HK-2 (cell line): ENCODE measurements at regions not wholly inside any gene's neighbourhood (a gene's known extent, or its start where the extent isn't known, plus 50 kb on each side); places are given as distances from the start of the nearest gene placed in this dataset.

Experiments
- DNase-seq: peaks from one replicate; pipeline ENCODE4 v3.0.0-alpha.2; 2018; ENCODE audit not compliant: unreplicated experiment

GRCh38 chr4:151606061-151606460, 154.7 kb downstream of the GATB start:
- DNase-seq = no peak

- DNase-seq = no peak
Measured at GRCh38 chr4:151610229-151610628, 150.6 kb downstream of the GATB start.

GRCh38 chr4:151611960-151612359, 148.8 kb downstream of the GATB start:
- DNase-seq = no peak

- DNase-seq = no peak
Measured at GRCh38 chr4:151613290-151613689, 147.5 kb downstream of the GATB start.

- DNase-seq = no peak
Measured at GRCh38 chr4:151614561-151614960, 146.2 kb downstream of the GATB start.

- no peak for DNase-seq
Measured at GRCh38 chr4:151618858-151619257, 141.9 kb downstream of the GATB start.

GRCh38 chr4:151620066-151620465, 140.7 kb downstream of the GATB start:
- no peak for DNase-seq
